Lower leg skin (tissue), 3 donors: ENCODE measurements at regions not wholly inside any gene's neighbourhood (a gene's known extent, or its start where the extent isn't known, plus 50 kb on each side); places are given as distances from the start of the nearest gene placed in this dataset.

Experiments used
- CTCF ChIP-seq, 3 donors: fragments of 450-650 bp; IDR thresholded peaks; one replicate each; pipeline ENCODE4 v1.5.1; 2016; ENCODE audit warnings: antibody characterized with exemption in 3 of 3, mild to moderate bottlenecking in 3 of 3, moderate library complexity in 2 of 3
- POLR2A ChIP-seq, 2 donors: fragments of 450-650 bp; IDR thresholded peaks; one replicate each; pipeline ENCODE4 v1.6.1; 2016 to 2017; ENCODE audit warnings: antibody characterized with exemption in 2 of 2, mild to moderate bottlenecking in 1 of 2, moderate library complexity in 1 of 2

- TF ChIP-seq CTCF (IDR thresholded peaks at IDR 0.05), result no peak
- no peak for TF ChIP-seq POLR2A (IDR thresholded peaks at IDR 0.05)
Measured at GRCh38 chr3:189455009-189455408, 176.2 kb upstream of the TP63 start.
